ENCODE measurements at regions not wholly inside any gene's neighbourhood (a gene's known extent, or its start where the extent isn't known, plus 50 kb on each side); places are given as distances from the start of the nearest gene placed in this dataset.

DNA sequence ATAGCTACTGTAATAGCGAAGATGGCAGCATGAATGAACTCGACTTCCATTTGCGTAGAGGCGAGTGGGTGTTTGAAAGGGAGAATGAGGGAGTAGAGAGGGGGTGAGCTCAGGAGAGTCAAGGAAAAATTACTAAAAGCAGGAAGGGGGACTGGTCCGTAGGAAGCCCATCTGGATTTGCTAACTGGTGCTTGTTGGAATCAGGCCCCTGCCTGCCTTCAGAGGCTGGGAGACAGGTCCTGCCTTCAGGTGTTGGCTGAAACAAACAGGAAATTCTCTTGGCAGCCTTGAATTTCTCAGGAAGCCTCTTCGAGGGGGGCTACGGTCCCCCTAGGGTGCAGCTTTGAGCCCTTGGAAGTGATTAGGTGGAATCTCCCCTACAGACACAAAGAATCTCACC is 121.7 kb downstream of the OLFM1 start:
- Histone ChIP-seq H3K36me3 (no peaks in the 10 kb centered on the region), H3K27ac (no peak overlapping the region), H3K4me1 (ENCODE audit: control insufficient read depth in 1 of 2, insufficient read depth in 1 of 2, low read depth in 1 of 2, low read length in 1 of 2) (no peaks in the 10 kb centered on the region), H3K9me3 (no peaks in the 10 kb centered on the region), H3K27me3 (no peaks in the 10 kb centered on the region), H3K4me3 (ENCODE audit: low read depth in 1 of 2, low read length in 1 of 2) (no peak overlapping the region)
- TF ChIP-seq, protein P1, sequence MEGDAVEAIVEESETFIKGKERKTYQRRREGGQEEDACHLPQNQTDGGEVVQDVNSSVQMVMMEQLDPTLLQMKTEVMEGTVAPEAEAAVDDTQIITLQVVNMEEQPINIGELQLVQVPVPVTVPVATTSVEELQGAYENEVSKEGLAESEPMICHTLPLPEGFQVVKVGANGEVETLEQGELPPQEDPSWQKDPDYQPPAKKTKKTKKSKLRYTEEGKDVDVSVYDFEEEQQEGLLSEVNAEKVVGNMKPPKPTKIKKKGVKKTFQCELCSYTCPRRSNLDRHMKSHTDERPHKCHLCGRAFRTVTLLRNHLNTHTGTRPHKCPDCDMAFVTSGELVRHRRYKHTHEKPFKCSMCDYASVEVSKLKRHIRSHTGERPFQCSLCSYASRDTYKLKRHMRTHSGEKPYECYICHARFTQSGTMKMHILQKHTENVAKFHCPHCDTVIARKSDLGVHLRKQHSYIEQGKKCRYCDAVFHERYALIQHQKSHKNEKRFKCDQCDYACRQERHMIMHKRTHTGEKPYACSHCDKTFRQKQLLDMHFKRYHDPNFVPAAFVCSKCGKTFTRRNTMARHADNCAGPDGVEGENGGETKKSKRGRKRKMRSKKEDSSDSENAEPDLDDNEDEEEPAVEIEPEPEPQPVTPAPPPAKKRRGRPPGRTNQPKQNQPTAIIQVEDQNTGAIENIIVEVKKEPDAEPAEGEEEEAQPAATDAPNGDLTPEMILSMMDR (IDR thresholded peaks at IDR 0.05), result no peak

DNA sequence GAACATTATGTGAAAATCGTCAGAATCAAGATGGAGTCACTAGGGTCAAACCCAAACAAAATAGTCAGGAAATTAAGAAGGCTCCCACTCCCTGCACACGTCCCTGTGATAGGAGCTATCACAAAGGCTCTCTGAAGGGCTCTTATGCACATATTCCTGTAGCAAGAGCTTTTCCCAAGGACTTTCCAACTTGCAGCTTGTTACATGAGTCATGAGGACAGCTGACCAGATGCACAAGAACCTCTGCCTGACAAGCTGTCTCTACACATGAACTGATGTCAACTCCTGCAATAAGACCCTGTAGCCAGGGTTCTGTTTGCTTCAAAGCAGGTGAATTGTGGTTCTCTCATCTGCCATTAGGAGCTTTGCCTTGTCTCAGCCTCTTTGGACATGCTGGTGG is 122.4 kb downstream of the OLFM1 start:
- H3K4me1 ChIP-seq (ENCODE audit: control insufficient read depth in 1 of 2, insufficient read depth in 1 of 2, low read depth in 1 of 2, low read length in 1 of 2), result no peaks in the 10 kb centered on the region
- H3K9me3 ChIP-seq, result no peaks in the 10 kb centered on the region
- H3K27me3 ChIP-seq, result no peaks in the 10 kb centered on the region
- no peak overlapping the region for H3K4me3 ChIP-seq (ENCODE audit: low read depth in 1 of 2, low read length in 1 of 2)
- H3K36me3 ChIP-seq, result no peaks in the 10 kb centered on the region
- TF ChIP-seq, protein P1 (IDR thresholded peaks at IDR 0.05), result no peak
- no peak overlapping the region for H3K27ac ChIP-seq

DNA sequence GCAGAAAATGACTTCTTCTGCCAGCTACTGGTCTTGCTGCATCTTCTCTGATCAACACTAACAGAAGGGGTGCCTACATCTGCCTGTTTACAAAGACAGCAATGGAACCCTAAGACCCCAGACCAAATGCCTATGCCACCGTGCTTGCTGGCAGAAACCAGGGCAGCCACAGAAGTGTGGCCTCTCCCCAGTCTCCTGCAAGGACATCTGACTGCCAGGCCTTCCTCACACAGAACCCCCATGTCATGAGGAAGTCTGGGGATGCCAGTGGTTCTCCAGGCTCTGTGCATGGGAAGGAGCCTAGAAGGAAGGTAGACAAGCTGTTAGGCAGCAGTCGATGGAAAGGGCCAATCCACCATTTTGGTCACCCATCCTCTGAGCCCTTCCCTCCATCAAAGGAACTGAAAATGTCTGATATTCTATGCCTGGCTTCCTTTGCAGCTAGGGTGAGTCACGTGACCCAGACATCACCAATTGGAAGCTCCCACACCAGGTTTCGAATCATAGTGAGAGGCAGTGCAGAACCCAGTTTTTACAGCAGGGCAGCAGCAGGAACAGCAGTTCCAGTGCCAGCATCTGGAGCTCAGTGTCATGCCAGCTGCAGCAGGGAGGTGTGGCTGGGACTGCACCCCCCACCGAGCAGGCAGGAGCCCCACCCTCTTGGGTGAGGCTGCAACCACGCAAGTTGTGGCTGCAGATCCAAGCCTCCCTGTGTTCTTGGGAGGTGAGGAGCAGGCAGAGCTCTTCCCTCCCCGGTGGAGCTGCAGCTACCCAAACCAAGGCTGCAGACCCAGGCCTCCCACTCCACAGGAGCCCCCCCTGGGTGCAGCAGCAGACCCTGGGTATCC is 123.4 kb downstream of the OLFM1 start:
- no peaks in the 10 kb centered on the region for H3K9me3 ChIP-seq
- H3K4me3 ChIP-seq (ENCODE audit: low read depth in 1 of 2, low read length in 1 of 2), result no peak overlapping the region
- H3K27ac ChIP-seq, result no peak overlapping the region
- no peaks in the 10 kb centered on the region for H3K4me1 ChIP-seq (ENCODE audit: control insufficient read depth in 1 of 2, insufficient read depth in 1 of 2, low read depth in 1 of 2, low read length in 1 of 2)
- no peaks in the 10 kb centered on the region for H3K36me3 ChIP-seq
- TF ChIP-seq, protein P1 (IDR thresholded peaks at IDR 0.05), result no peak
- H3K27me3 ChIP-seq, result peaks cover 4% of the 10 kb centered on the region

DNA sequence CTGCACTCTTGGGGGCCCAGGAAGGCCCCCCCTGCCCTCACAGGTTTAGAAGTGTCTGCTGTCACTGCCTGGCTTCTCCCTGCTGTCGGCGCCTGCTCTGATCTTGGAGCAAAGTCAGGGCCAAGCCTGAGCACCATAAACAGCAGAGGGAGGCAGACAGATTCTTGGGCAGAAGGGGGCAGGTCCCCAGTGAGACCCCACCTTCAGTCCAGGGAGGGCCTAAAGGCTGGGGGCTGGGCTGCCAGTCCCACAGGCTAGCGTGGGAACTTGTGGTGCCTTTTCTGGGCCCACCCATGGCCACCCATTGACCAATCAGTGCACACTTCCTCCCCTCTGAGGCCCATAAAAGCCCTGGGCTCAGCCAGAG is 124.0 kb downstream of the OLFM1 start:
- no peaks in the 10 kb centered on the region for H3K36me3 ChIP-seq
- H3K4me3 ChIP-seq (ENCODE audit: low read depth in 1 of 2, low read length in 1 of 2), result no peak overlapping the region
- H3K9me3 ChIP-seq, result no peaks in the 10 kb centered on the region
- H3K27me3 ChIP-seq, result peaks cover 11% of the 10 kb centered on the region
- no peak overlapping the region for H3K27ac ChIP-seq
- H3K4me1 ChIP-seq (ENCODE audit: control insufficient read depth in 1 of 2, insufficient read depth in 1 of 2, low read depth in 1 of 2, low read length in 1 of 2), result no peaks in the 10 kb centered on the region
- TF ChIP-seq, protein P1 (IDR thresholded peaks at IDR 0.05), result no peak

DNA sequence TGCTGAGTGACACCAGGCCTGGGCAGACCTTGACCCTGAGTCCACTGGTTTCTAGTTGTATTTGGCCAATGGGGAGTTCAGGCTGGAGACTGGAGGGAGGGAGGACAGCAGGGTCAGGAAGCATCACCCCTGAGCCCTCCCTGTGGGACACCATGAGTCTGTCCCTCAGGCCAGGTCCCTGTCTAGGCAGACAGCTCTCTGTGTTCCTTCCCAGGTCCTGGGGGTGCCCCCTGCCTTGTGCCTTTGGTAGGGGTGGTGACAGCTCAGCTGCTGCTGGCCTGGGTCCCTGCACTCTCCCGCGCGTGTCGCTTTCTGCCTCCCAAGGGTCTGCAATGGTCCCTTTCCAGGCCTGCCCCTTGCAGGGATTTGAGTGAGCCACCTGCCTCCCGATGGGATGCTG is 125.5 kb downstream of the OLFM1 start:
- Histone ChIP-seq H3K27ac (no peak overlapping the region), H3K27me3 (peaks cover 25% of the 10 kb centered on the region), H3K4me3 (ENCODE audit: low read depth in 1 of 2, low read length in 1 of 2) (no peak overlapping the region), H3K4me1 (ENCODE audit: control insufficient read depth in 1 of 2, insufficient read depth in 1 of 2, low read depth in 1 of 2, low read length in 1 of 2) (no peaks in the 10 kb centered on the region), H3K9me3 (no peaks in the 10 kb centered on the region), H3K36me3 (no peaks in the 10 kb centered on the region)
- TF ChIP-seq, protein P1 (IDR thresholded peaks at IDR 0.05), result no peak

Measured in neutrophil (primary cell).